T-cell (primary cell): ENCODE measurements at regions not wholly inside any gene's neighbourhood (a gene's known extent, or its start where the extent isn't known, plus 50 kb on each side); places are given as distances from the start of the nearest gene placed in this dataset.

Experiments used
- ATAC-seq, 4 experiments: fragments of 200-7000 bp in 3 of 4; fragments of 150-1000 bp in 1 of 4; cut with Tn5 transposase; replicated peaks in 1 of 4; 1 replicate in 3 of 4; 2 replicates in 1 of 4; pipeline ENCODE4 v1.10.0; 2021; ENCODE audit warnings: moderate library complexity in 3 of 4, mild to moderate bottlenecking in 2 of 4, moderate number of reproducible peaks in 1 of 4
- CTCF ChIA-PET, 2 donors: fragments of 300-600 bp; sonication (Branson Sonifier 250); formaldehyde crosslinking; loops; one replicate each; lab custom pipeline; 2022; ENCODE audit warnings: antibody characterized with exemption in 2 of 2; lab: Charles Lee
- POLR2A ChIA-PET, 2 donors: fragments of 300-600 bp; sonication (Branson Sonifier 250); formaldehyde crosslinking; loops; one replicate each; lab custom pipeline; 2022; ENCODE audit warnings: antibody characterized with exemption in 2 of 2; lab: Charles Lee
- DNase-seq, 35 experiments: peaks; one replicate each; pipeline versions ENCODE4 v3.0.0 to v3.0.0-alpha.2; 2013 to 2023
- H3K27ac ChIP-seq: one replicate; pipeline ENCODE4 v1.5.1; 2013; ENCODE audit warnings: low read length
- H3K27me3 ChIP-seq, 2 experiments: replicated peaks in 1 of 2; 1 replicate in 1 of 2; 2 replicates in 1 of 2; pipeline versions ENCODE4 v1.6.1 to v1.7.0; 2013; ENCODE audit warnings: low read length in 1 of 2, mixed read lengths in 1 of 2; ENCODE audit not compliant: control insufficient read depth in 2 of 2, insufficient read depth in 2 of 2; ENCODE audit errors: extremely low read depth in 1 of 2
- H3K36me3 ChIP-seq, 2 donors: 1 replicate in 1 of 2; 2 replicates in 1 of 2; pipeline versions ENCODE4 v1.6.1 to v1.7.0; 2013; ENCODE audit warnings: low read length in 1 of 2; ENCODE audit not compliant: control insufficient read depth in 2 of 2, insufficient read depth in 1 of 2; ENCODE audit errors: extremely low read depth in 1 of 2
- H3K4me1 ChIP-seq, 2 experiments: 1 replicate in 1 of 2; 2 replicates in 1 of 2; pipeline versions ENCODE4 v1.6.1 to v1.7.0; 2013; ENCODE audit warnings: low read length in 2 of 2, mixed read lengths in 1 of 2; ENCODE audit not compliant: insufficient read depth in 2 of 2, control insufficient read depth in 1 of 2; ENCODE audit errors: extremely low read depth in 1 of 2
- H3K4me3 ChIP-seq, 2 donors: 1 replicate in 1 of 2; 2 replicates in 1 of 2; pipeline versions ENCODE4 v1.5.1 to v1.7.0; 2013; ENCODE audit warnings: mild to moderate bottlenecking in 2 of 2, low read length in 1 of 2, moderate library complexity in 1 of 2; ENCODE audit not compliant: control insufficient read depth in 1 of 2; ENCODE audit errors: extremely low read depth in 1 of 2
- H3K9me3 ChIP-seq: 2 replicates; pipeline ENCODE4 v1.7.0; 2013
- H3K27ac Mint-ChIP-seq, 2 donors: one replicate each; pipeline ENCODE4 v1.8.0; 2020 to 2021; ENCODE audit warnings: mild to moderate bottlenecking in 2 of 2, mixed read lengths in 2 of 2
- H3K27me3 Mint-ChIP-seq, 2 donors: one replicate each; pipeline ENCODE4 v1.8.0; 2021 to 2022; ENCODE audit warnings: mixed read lengths in 2 of 2
- H3K36me3 Mint-ChIP-seq: one replicate; pipeline ENCODE4 v1.8.0; 2021; ENCODE audit warnings: mixed read lengths
- H3K4me1 Mint-ChIP-seq, 3 donors: one replicate each; pipeline ENCODE4 v1.8.0; 2020 to 2022; ENCODE audit warnings: mixed read lengths in 3 of 3, mild to moderate bottlenecking in 1 of 3
- H3K4me3 Mint-ChIP-seq, 3 donors: one replicate each; pipeline ENCODE4 v1.8.0; 2020 to 2022; ENCODE audit warnings: mild to moderate bottlenecking in 3 of 3, mixed read lengths in 3 of 3, moderate library complexity in 3 of 3
- H3K9me3 Mint-ChIP-seq, 3 donors: one replicate each; pipeline ENCODE4 v1.8.0; 2020 to 2022; ENCODE audit warnings: mixed read lengths in 3 of 3
- WGBS: methylation state at CpG from one replicate; pipeline ENCODE4 v1.1.5; 2013; ENCODE audit warnings: missing lambda C conversion rate; ENCODE audit not compliant: insufficient coverage; 5-methylcytosine and 5-hydroxymethylcytosine counted together

DNA sequence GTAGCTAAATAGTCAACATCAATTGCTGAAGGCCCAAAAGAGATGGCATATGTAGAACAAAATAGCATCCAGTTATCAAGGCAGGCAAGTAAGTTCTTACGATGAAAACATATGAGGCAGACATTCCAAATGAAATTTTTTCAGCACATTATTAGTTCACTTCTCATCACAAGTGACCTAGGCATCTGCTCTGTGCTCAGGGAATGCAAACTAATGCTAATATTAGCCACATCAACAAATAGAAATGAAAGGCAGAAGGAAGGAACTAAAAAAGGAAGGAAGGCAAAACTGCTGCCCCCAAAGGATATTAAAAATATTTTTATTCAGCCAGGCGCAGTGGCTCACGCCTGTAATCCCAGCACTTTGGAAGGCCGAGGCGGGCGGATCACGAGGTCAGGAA is 51.2 kb upstream of the ROCK1 start:
- Histone ChIP-seq H3K27me3 (peaks cover 0 to 9% of the 10 kb centered on the region in 2 experiments), H3K36me3 (no peaks in the 10 kb centered on the region), H3K27ac (no peak overlapping the region), H3K4me3 (no peak overlapping the region), H3K9me3 (no peaks in the 10 kb centered on the region), H3K4me1 (no peaks in the 10 kb centered on the region)
- Mint-ChIP-seq H3K36me3 (no peaks in the 10 kb centered on the region), H3K9me3 (no peaks in the 10 kb centered on the region), H3K27ac (no peak overlapping the region), H3K4me3 (no peak overlapping the region), H3K4me1 (no peaks in the 10 kb centered on the region), H3K27me3 (peaks cover 6 to 16% of the 10 kb centered on the region in 2 donors)
- WGBS, result 95% methylated on average over 4 of the region's 7 CpGs
- DNase-seq, result no peak
- ATAC-seq, result no peak
- ChIA-PET CTCF (no interaction called here), POLR2A (no interaction called here)

DNA sequence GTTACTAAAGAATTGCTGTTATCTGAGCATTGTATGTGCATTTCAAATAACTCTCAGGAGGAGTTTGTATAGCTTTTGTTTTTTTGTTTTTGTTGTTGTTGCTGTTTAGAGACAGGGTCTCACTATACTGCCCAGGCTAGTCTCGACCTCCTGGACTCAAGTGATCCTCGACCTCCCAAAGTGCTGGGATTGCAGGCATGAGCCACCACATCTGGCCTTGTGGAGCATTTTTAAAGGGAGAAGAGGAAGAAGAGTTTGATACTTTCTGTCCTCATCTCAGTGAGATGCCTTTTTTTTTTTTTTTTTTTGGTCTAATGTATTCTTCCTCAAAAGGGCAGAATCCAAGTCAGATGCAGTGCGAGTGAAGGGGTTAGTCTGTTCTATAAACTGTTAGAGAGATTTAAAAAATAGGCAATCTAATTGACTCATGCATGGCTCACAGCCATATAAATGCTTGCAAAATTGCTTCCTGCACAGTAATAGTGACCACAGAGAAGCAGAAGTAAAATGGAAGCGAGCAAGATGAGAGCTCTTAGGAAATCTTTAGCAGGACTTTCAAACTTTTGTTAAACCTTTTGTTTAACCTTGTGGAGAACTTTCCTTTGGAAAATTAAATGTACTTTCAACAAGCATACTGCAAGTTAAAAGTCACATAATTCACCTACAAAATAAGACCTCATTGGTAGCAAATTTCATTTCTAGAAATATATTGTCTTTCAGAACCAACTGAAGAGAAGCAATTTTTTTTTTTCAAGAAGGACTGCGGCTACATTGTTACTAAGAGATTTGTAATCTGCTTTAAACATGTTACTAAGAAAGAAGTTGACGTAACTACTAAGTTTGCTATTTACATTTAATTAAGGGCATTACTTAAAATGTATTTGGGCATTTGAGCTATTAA is 52.3 kb upstream of the ROCK1 start:
- ChIA-PET POLR2A (no interaction called here), CTCF (no interaction called here)
- no peak overlapping the region for H3K27ac Mint-ChIP-seq
- no peaks in the 10 kb centered on the region for H3K4me1 Mint-ChIP-seq
- H3K4me3 ChIP-seq, result no peak overlapping the region
- no peaks in the 10 kb centered on the region for H3K36me3 ChIP-seq
- H3K4me3 Mint-ChIP-seq, result no peak overlapping the region
- no peaks in the 10 kb centered on the region for H3K9me3 ChIP-seq
- no peak overlapping the region for H3K27ac ChIP-seq
- no CpG with 5 or more reads among the region's 6 CpGs for WGBS
- no peaks in the 10 kb centered on the region for H3K9me3 Mint-ChIP-seq
- H3K27me3 Mint-ChIP-seq, result peaks cover 6 to 17% of the 10 kb centered on the region in 2 donors
- DNase-seq (no peak), ATAC-seq (no peak)
- H3K36me3 Mint-ChIP-seq, result no peaks in the 10 kb centered on the region
- H3K4me1 ChIP-seq, result no peaks in the 10 kb centered on the region
- H3K27me3 ChIP-seq, result peaks cover 0 to 9% of the 10 kb centered on the region in 2 experiments

DNA sequence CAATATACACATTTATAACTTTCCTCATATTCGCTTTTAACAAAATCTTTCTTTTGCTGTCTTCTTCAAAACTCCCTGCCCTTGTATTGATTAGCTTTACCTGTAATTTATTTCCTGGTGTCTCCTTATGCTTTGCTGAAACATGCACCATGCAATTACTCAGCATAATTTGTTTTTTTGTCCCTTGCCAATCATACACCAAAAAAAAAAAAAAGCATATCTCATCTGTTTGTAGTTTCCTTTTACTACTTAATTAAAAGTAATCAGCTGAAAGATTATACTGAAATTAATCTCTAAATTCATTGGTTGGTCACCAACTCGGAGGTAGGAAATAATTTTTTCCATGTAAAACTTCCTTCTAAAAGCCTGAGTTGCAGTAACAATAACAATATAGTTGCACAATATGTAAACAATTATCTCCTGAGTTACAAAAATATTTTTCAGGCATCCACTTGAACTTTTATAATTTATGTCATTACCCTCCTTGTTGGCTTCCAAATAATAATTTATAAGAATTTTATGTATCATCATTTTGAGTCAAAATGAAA is 53.0 kb upstream of the ROCK1 start:
- H3K27ac Mint-ChIP-seq, result no peak overlapping the region
- no peak overlapping the region for H3K4me3 Mint-ChIP-seq
- no peaks in the 10 kb centered on the region for H3K4me1 ChIP-seq
- H3K4me1 Mint-ChIP-seq, result no peaks in the 10 kb centered on the region
- no peaks in the 10 kb centered on the region for H3K9me3 Mint-ChIP-seq
- H3K36me3 ChIP-seq, result no peaks in the 10 kb centered on the region
- DNase-seq (no peak), ATAC-seq (no peak)
- H3K36me3 Mint-ChIP-seq, result no peaks in the 10 kb centered on the region
- peaks cover 6 to 21% of the 10 kb centered on the region in 2 donors for H3K27me3 Mint-ChIP-seq
- ChIA-PET CTCF (interaction anchor here (0.6 to 0.7 kb wide), 2 partner anchors 16 to 29 kb away, joined by 3 to 5 read pairs; no protein-coding TSS in a partner anchor), POLR2A (no interaction called here)
- no peaks in the 10 kb centered on the region for H3K9me3 ChIP-seq
- H3K27me3 ChIP-seq, result peaks cover 0 to 9% of the 10 kb centered on the region in 2 experiments
- no peak overlapping the region for H3K4me3 ChIP-seq
- no peak overlapping the region for H3K27ac ChIP-seq
- no CpG with 5 or more reads among the region's 2 CpGs for WGBS

DNA sequence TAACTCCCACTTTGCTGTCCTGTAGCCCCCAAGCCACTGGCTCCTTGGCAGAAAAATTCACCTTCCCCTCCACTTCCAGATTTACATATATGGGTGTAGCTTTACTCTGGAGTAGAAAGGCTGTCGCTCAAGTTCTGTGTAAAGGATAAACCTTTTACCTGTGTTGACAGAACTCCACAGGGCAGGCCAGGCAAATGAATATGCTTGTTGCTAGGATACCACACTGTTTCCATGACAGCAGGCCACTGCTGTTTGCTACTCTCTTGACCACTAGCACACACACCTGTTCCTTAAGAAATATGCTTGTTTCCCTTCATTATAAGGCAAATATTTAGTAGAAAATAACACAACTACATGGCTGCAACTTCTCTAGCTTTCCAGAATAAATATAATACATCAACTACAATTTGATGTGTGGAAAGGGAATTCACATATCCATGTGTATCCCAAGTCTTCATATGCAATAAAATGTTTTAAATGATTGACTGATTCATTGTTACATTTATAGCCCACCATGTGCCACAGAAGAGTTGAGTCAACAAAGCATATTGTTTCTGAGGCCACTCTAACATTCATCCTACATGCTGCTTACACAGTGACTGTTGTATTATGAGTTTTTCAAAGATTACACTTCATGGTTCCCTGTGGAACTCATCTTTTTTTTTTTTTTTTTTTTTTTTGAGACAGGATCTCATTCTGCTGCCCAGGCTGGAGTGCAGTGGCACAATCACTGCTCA is 56.2 kb upstream of the ROCK1 start:
- Mint-ChIP-seq H3K9me3 (no peaks in the 10 kb centered on the region), H3K4me1 (no peaks in the 10 kb centered on the region), H3K4me3 (no peak overlapping the region), H3K27me3 (peaks cover 4 to 11% of the 10 kb centered on the region in 2 donors), H3K36me3 (no peaks in the 10 kb centered on the region), H3K27ac (no peak overlapping the region)
- DNase-seq, result no peak
- ATAC-seq, result no peak
- Histone ChIP-seq H3K4me1 (no peaks in the 10 kb centered on the region), H3K9me3 (no peaks in the 10 kb centered on the region), H3K4me3 (no peak overlapping the region), H3K27me3 (peaks cover 0 to 8% of the 10 kb centered on the region in 2 experiments), H3K27ac (no peak overlapping the region), H3K36me3 (no peaks in the 10 kb centered on the region)
- POLR2A ChIA-PET, result no interaction called here
- CTCF ChIA-PET, result no interaction called here
- WGBS, result 100% methylated on average over 1 of the region's 1 CpG

DNA sequence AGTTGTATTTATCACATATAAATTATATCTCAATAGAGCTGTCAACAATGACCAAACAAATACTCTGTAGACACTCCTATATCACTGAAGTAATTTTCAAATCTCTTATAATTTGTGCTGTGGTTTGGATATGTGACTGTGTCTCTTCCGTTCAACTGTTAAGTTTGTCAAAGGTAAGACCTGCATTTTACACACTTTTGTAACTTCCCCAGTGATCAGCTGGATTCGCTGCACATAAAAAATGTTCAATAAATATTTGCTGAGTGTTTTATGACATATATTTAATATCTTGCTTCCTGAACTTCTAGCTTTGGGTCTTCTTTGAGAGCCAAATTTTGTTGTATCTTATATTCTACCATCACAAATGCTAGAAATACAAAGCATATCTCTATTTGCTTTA is 57.3 kb upstream of the ROCK1 start:
- Histone ChIP-seq H3K4me3 (no peak overlapping the region), H3K9me3 (no peaks in the 10 kb centered on the region), H3K36me3 (no peaks in the 10 kb centered on the region), H3K4me1 (no peaks in the 10 kb centered on the region), H3K27me3 (peaks cover 0 to 8% of the 10 kb centered on the region in 2 experiments), H3K27ac (no peak overlapping the region)
- Mint-ChIP-seq H3K9me3 (no peaks in the 10 kb centered on the region), H3K27ac (no peak overlapping the region), H3K27me3 (peaks cover 3 to 7% of the 10 kb centered on the region in 2 donors), H3K4me3 (no peak overlapping the region), H3K36me3 (no peaks in the 10 kb centered on the region), H3K4me1 (no peaks in the 10 kb centered on the region)
- ATAC-seq (no peak), DNase-seq (no peak)
- no CpG with 5 or more reads among the region's 2 CpGs for WGBS
- CTCF ChIA-PET, result no interaction called here
- POLR2A ChIA-PET, result no interaction called here

DNA sequence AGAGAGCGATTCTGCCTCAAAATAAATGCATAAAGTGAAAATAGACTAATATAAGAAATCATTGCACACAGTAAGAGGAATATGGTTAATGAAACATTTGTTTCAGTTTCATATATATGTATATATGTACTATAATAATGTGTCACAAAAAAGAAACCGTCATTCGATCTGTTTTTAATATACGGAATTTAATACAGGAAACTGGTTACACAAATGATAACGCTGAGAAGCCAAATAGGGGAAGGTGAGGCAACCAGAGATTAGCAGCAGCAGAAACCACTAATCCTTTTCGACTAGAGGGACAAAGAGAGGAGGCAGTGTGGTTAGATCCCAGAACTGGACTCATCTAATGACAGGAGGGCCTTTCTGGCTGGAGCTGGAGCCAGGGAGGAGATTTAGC is 64.2 kb upstream of the GREB1L start:
- DNase-seq, result no peak
- CTCF ChIA-PET, result interaction anchor here in 1 of 2 donors (1.3 kb wide), 1 partner anchor 10 kb away, joined by 4 read pairs; no protein-coding TSS in a partner anchor
- H3K36me3 Mint-ChIP-seq, result no peaks in the 10 kb centered on the region
- no peaks in the 10 kb centered on the region for H3K9me3 Mint-ChIP-seq
- no peak overlapping the region for H3K4me3 ChIP-seq
- no peak overlapping the region for H3K27ac ChIP-seq
- WGBS, result 0% methylated on average over 1 of the region's 6 CpGs
- no peaks in the 10 kb centered on the region for H3K36me3 ChIP-seq
- H3K4me1 ChIP-seq, result no peaks in the 10 kb centered on the region
- H3K27me3 ChIP-seq, result no peaks in the 10 kb centered on the region
- H3K4me1 Mint-ChIP-seq, result peaks cover 0 to 4% (median 4%) of the 10 kb centered on the region in 3 donors
- no peak overlapping the region for H3K4me3 Mint-ChIP-seq
- H3K9me3 ChIP-seq, result no peaks in the 10 kb centered on the region
- no peaks in the 10 kb centered on the region for H3K27me3 Mint-ChIP-seq
- POLR2A ChIA-PET, result no interaction called here
- ATAC-seq, result no peak
- no peak overlapping the region for H3K27ac Mint-ChIP-seq
